ENCODE measurements at regions not wholly inside any gene's neighbourhood (a gene's known extent, or its start where the extent isn't known, plus 50 kb on each side); places are given as distances from the start of the nearest gene placed in this dataset.

GRCh38 chr11:134626032-134626431 lies 214.0 kb upstream of the B3GAT1 start:
- no peak for TF ChIP-seq TCF4 (CRISPR knock-in tag; IDR thresholded peaks at IDR 0.05; ENCODE audit: borderline replicate concordance)
- no peak for ATAC-seq

DNA sequence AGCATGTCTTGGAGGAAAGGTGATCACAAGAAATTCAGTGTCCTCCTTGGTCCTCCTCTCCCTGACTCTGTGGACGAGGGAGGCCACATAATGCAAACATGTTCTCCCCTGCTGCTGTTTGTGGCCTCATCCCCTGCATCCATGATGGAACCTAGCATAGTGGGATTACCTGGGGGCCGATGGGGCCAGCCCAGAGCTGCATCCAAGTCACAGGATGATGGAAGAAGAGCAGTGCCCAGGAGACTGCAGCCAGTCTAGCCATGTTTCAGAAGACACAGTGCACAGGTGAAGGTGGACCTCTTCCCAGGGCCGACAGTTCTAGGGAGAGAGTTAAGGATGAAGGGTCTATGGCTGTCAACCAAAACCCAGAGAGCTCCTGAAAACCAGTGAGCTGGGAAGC lies 213.6 kb upstream of the B3GAT1 start:
- TF ChIP-seq ZFP3 (CRISPR knock-in tag; IDR thresholded peaks at IDR 0.05), result no peak
- TF ChIP-seq, protein P1, sequence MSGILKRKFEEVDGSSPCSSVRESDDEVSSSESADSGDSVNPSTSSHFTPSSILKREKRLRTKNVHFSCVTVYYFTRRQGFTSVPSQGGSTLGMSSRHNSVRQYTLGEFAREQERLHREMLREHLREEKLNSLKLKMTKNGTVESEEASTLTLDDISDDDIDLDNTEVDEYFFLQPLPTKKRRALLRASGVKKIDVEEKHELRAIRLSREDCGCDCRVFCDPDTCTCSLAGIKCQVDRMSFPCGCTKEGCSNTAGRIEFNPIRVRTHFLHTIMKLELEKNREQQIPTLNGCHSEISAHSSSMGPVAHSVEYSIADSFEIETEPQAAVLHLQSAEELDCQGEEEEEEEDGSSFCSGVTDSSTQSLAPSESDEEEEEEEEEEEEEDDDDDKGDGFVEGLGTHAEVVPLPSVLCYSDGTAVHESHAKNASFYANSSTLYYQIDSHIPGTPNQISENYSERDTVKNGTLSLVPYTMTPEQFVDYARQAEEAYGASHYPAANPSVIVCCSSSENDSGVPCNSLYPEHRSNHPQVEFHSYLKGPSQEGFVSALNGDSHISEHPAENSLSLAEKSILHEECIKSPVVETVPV (CRISPR knock-in tag; IDR thresholded peaks at IDR 0.05), result no peak
- no peak for ATAC-seq

GRCh38 chr11:134625151-134625550 lies 213.1 kb upstream of the B3GAT1 start:
- no peak for ATAC-seq
- TF ChIP-seq ISL1 (CRISPR knock-in tag; IDR thresholded peaks at IDR 0.05) (no peak), ZNF8 (CRISPR knock-in tag; IDR thresholded peaks at IDR 0.05) (no peak), BACH2 (CRISPR knock-in tag; IDR thresholded peaks at IDR 0.05; ENCODE audit: borderline replicate concordance) (no peak), ESRRG (CRISPR knock-in tag; IDR thresholded peaks at IDR 0.05) (no peak), PPARA (CRISPR knock-in tag; IDR thresholded peaks at IDR 0.05; ENCODE audit: borderline replicate concordance) (no peak), CREB5 (CRISPR knock-in tag; IDR thresholded peaks at IDR 0.05; ENCODE audit: low read depth) (no peak), ZFP30 (CRISPR knock-in tag; IDR thresholded peaks at IDR 0.05) (no peak), OSR1 (CRISPR knock-in tag; IDR thresholded peaks at IDR 0.05) (no peak), TOX (CRISPR knock-in tag; IDR thresholded peaks at IDR 0.05; ENCODE audit: borderline replicate concordance) (no peak), ZC3H10 (CRISPR knock-in tag; IDR thresholded peaks at IDR 0.05) (no peak)

DNA sequence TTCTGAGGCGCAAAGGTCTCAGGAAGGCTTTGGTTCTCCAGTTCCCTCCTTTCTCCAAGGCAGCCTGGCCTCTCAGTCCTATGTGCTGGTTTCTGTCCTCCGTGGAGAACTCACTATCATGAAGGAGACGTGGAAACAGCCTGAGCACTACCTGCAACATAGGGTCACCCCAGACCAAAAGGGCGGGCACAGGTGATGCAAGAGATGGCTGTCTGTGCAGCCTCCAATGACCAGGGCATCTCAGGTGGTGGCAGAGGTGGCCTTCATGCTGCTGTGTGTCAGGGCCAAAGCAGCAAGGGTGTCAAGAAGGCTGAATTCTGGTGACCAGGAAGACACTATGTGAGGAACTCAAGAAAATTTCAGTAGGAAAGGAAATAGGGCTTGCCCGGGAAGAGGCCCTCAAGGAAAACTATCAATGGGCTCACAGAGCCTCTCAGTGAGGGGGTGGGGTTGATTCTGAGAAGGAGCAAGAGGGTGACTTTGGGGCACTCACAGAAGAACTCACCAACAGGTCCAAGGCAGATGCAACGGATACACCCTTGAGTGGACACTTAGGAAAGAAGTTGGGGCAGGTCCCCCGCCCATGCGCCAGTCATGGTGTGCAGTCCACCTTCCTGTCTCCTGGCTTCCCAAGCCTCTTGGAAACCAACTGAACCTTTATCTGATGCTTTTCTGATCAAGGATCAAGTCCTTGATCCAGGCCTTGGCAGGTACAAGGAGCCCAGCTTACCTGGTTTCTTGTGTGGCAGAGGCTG lies 212.3 kb upstream of the B3GAT1 start:
- ATAC-seq, result no peak
- TF ChIP-seq SNAI2 (CRISPR knock-in tag; IDR thresholded peaks at IDR 0.05) (no peak), TOX (CRISPR knock-in tag; IDR thresholded peaks at IDR 0.05; ENCODE audit: borderline replicate concordance) (no peak), ZNF565 (CRISPR knock-in tag; conservative IDR thresholded peaks at IDR 0.05; ENCODE audit: low read depth) (no peak), RARB (CRISPR knock-in tag; IDR thresholded peaks at IDR 0.05) (no peak), OSR1 (CRISPR knock-in tag; IDR thresholded peaks at IDR 0.05) (no peak)

DNA sequence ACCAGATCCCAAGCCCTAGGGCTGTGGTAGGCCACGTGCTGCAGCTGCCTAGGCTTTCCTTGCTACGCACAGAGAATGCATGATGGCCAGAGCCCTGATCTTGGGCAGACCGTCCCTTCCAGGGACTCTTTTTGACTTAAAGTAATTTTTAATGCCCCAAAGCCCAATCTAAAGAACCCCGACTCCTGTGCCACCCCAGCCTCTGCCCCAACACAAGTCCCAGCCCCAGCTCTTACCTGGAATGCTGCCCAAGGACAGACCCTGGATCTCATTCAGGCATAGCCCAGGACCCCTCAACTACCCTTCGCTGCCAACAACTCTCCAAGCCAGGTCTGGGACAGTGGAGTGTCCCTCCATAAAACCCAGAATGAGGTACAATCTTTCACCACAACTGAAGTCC lies 211.7 kb upstream of the B3GAT1 start:
- ATAC-seq, result no peak
- TF ChIP-seq GLIS3 (CRISPR knock-in tag; IDR thresholded peaks at IDR 0.05), result no peak
- TF ChIP-seq ISL1 (CRISPR knock-in tag; IDR thresholded peaks at IDR 0.05), result no peak
- no peak for TF ChIP-seq ZFP30 (CRISPR knock-in tag; IDR thresholded peaks at IDR 0.05)
- TF ChIP-seq ESRRG (CRISPR knock-in tag; IDR thresholded peaks at IDR 0.05), result no peak
- TF ChIP-seq SNAI2 (CRISPR knock-in tag; IDR thresholded peaks at IDR 0.05), result no peak
- no peak for TF ChIP-seq RARB (CRISPR knock-in tag; IDR thresholded peaks at IDR 0.05)
- TF ChIP-seq, protein P2, sequence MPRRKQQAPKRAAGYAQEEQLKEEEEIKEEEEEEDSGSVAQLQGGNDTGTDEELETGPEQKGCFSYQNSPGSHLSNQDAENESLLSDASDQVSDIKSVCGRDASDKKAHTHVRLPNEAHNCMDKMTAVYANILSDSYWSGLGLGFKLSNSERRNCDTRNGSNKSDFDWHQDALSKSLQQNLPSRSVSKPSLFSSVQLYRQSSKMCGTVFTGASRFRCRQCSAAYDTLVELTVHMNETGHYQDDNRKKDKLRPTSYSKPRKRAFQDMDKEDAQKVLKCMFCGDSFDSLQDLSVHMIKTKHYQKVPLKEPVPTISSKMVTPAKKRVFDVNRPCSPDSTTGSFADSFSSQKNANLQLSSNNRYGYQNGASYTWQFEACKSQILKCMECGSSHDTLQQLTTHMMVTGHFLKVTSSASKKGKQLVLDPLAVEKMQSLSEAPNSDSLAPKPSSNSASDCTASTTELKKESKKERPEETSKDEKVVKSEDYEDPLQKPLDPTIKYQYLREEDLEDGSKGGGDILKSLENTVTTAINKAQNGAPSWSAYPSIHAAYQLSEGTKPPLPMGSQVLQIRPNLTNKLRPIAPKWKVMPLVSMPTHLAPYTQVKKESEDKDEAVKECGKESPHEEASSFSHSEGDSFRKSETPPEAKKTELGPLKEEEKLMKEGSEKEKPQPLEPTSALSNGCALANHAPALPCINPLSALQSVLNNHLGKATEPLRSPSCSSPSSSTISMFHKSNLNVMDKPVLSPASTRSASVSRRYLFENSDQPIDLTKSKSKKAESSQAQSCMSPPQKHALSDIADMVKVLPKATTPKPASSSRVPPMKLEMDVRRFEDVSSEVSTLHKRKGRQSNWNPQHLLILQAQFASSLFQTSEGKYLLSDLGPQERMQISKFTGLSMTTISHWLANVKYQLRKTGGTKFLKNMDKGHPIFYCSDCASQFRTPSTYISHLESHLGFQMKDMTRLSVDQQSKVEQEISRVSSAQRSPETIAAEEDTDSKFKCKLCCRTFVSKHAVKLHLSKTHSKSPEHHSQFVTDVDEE (CRISPR knock-in tag; IDR thresholded peaks at IDR 0.05), result no peak
- TF ChIP-seq ZFP3 (CRISPR knock-in tag; IDR thresholded peaks at IDR 0.05), result no peak
- no peak for TF ChIP-seq CREB5 (CRISPR knock-in tag; IDR thresholded peaks at IDR 0.05; ENCODE audit: low read depth)
- TF ChIP-seq TOX (CRISPR knock-in tag; IDR thresholded peaks at IDR 0.05; ENCODE audit: borderline replicate concordance), result no peak
- no peak for TF ChIP-seq ZNF565 (CRISPR knock-in tag; conservative IDR thresholded peaks at IDR 0.05; ENCODE audit: low read depth)
- no peak for TF ChIP-seq ARNTL (CRISPR knock-in tag; IDR thresholded peaks at IDR 0.05; ENCODE audit: borderline replicate concordance, low read depth)
- no peak for TF ChIP-seq ZNF70 (CRISPR knock-in tag; IDR thresholded peaks at IDR 0.05)
- TF ChIP-seq, protein P3, sequence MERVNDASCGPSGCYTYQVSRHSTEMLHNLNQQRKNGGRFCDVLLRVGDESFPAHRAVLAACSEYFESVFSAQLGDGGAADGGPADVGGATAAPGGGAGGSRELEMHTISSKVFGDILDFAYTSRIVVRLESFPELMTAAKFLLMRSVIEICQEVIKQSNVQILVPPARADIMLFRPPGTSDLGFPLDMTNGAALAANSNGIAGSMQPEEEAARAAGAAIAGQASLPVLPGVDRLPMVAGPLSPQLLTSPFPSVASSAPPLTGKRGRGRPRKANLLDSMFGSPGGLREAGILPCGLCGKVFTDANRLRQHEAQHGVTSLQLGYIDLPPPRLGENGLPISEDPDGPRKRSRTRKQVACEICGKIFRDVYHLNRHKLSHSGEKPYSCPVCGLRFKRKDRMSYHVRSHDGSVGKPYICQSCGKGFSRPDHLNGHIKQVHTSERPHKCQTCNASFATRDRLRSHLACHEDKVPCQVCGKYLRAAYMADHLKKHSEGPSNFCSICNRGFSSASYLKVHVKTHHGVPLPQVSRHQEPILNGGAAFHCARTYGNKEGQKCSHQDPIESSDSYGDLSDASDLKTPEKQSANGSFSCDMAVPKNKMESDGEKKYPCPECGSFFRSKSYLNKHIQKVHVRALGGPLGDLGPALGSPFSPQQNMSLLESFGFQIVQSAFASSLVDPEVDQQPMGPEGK (CRISPR knock-in tag; IDR thresholded peaks at IDR 0.05; ENCODE audit: borderline replicate concordance), result no peak
- TF ChIP-seq POU6F1 (CRISPR knock-in tag; IDR thresholded peaks at IDR 0.05; ENCODE audit: borderline replicate concordance, low read depth), result no peak
- no peak for TF ChIP-seq CSDC2 (CRISPR knock-in tag; IDR thresholded peaks at IDR 0.05)
- TF ChIP-seq OSR1 (CRISPR knock-in tag; IDR thresholded peaks at IDR 0.05), result no peak
- no peak for TF ChIP-seq BACH2 (CRISPR knock-in tag; IDR thresholded peaks at IDR 0.05; ENCODE audit: borderline replicate concordance)
- TF ChIP-seq ZNF8 (CRISPR knock-in tag; IDR thresholded peaks at IDR 0.05), result no peak
- no peak for TF ChIP-seq ZC3H10 (CRISPR knock-in tag; IDR thresholded peaks at IDR 0.05)
